Astrocyte (in vitro differentiated cells and primary cell): ENCODE measurements at regions not wholly inside any gene's neighbourhood (a gene's known extent, or its start where the extent isn't known, plus 50 kb on each side); places are given as distances from the start of the nearest gene placed in this dataset.
A peak's percentile ranks its signal among the peaks of the same experiment; 100 is the strongest.

Source experiments
- DNase-seq: peaks from one replicate; pipeline ENCODE4 v3.0.0-alpha.2; 2010; ENCODE audit warnings: low read depth
- FAIRE-seq: peaks from 2 replicates; lab custom pipeline; 2011; peaks lifted over from hg19 to GRCh38; lab: Jason Lieb, UNC
- H2AFZ ChIP-seq: 2 replicates; pipeline ENCODE4 v1.6.0; 2012; ENCODE audit warnings: low read depth, low read length, inconsistent platforms
- H3K27ac ChIP-seq: 2 replicates; pipeline ENCODE4 v1.5.1; 2011; ENCODE audit warnings: low read depth, low read length, inconsistent platforms
- H3K27me3 ChIP-seq: 2 replicates; pipeline ENCODE4 v1.6.0; 2011; ENCODE audit warnings: low read length, inconsistent platforms; ENCODE audit not compliant: insufficient read depth
- H3K36me3 ChIP-seq: 2 replicates; pipeline ENCODE4 v1.5.1; 2011; ENCODE audit warnings: low read length, inconsistent platforms; ENCODE audit not compliant: insufficient read depth
- H3K4me1 ChIP-seq: 2 replicates; pipeline ENCODE4 v1.5.1; 2011; ENCODE audit warnings: low read length, inconsistent platforms; ENCODE audit not compliant: insufficient read depth
- H3K4me2 ChIP-seq: 2 replicates; pipeline ENCODE4 v1.6.0; 2012; ENCODE audit warnings: low read length, inconsistent platforms
- H3K4me3 ChIP-seq: 2 replicates; pipeline ENCODE4 v1.5.1; 2011; ENCODE audit warnings: low read depth, mild to moderate bottlenecking, low read length, inconsistent platforms; ENCODE audit not compliant: insufficient read depth
- H3K79me2 ChIP-seq: 2 replicates; pipeline ENCODE4 v1.6.0; 2012; ENCODE audit warnings: mild to moderate bottlenecking, low read length, inconsistent platforms; ENCODE audit not compliant: insufficient read depth
- H3K9ac ChIP-seq: 2 replicates; pipeline ENCODE4 v1.6.0; 2012; ENCODE audit warnings: mild to moderate bottlenecking, low read length, inconsistent platforms
- H3K9me3 ChIP-seq: 2 replicates; pipeline ENCODE4 v1.5.1; 2012; ENCODE audit warnings: low read depth, mild to moderate bottlenecking, low read length, inconsistent platforms; ENCODE audit not compliant: insufficient read depth
- H4K20me1 ChIP-seq: 2 replicates; pipeline ENCODE4 v1.6.0; 2012; ENCODE audit warnings: low read length, inconsistent platforms; ENCODE audit not compliant: insufficient read depth
- H3K27ac Mint-ChIP-seq: one replicate; pipeline ENCODE4 v1.8.0; 2021; ENCODE audit warnings: mild to moderate bottlenecking, mixed read lengths; ENCODE audit not compliant: unreplicated experiment
- H3K27me3 Mint-ChIP-seq: one replicate; pipeline ENCODE4 v1.8.0; 2021; ENCODE audit warnings: low read depth, mixed read lengths; ENCODE audit not compliant: unreplicated experiment
- H3K36me3 Mint-ChIP-seq: one replicate; pipeline ENCODE4 v1.8.0; 2021; ENCODE audit warnings: low read depth, mixed read lengths; ENCODE audit not compliant: unreplicated experiment
- H3K4me1 Mint-ChIP-seq: one replicate; pipeline ENCODE4 v1.8.0; 2021; ENCODE audit warnings: low read depth, mixed read lengths; ENCODE audit not compliant: unreplicated experiment
- H3K4me3 Mint-ChIP-seq: one replicate; pipeline ENCODE4 v1.8.0; 2021; ENCODE audit warnings: mild to moderate bottlenecking, moderate library complexity, mixed read lengths; ENCODE audit not compliant: unreplicated experiment
- H3K9me3 Mint-ChIP-seq: one replicate; pipeline ENCODE4 v1.8.0; 2021; ENCODE audit warnings: mild to moderate bottlenecking, mixed read lengths; ENCODE audit not compliant: unreplicated experiment
- CTCF ChIP-seq: IDR thresholded peaks from 2 replicates; pipeline ENCODE4 v1.5.1; 2011; ENCODE audit warnings: low read depth, mild to moderate bottlenecking, inconsistent platforms, low read length, moderate library complexity; ENCODE audit not compliant: insufficient read depth
- EZH2 ChIP-seq: IDR thresholded peaks from 2 replicates; pipeline ENCODE4 v1.6.1; 2012; ENCODE audit warnings: mild to moderate bottlenecking, low read length, inconsistent platforms; ENCODE audit not compliant: insufficient read depth

- H3K4me2 ChIP-seq: no peak overlapping the region
- H3K9ac ChIP-seq: no peak overlapping the region
- DNase-seq (no peak), FAIRE-seq (no peak)
- no peaks in the 10 kb centered on the region for H3K27me3 ChIP-seq
- Mint-ChIP-seq H3K36me3 (no peaks in the 10 kb centered on the region), H3K4me1 (no peaks in the 10 kb centered on the region), H3K9me3 (no peaks in the 10 kb centered on the region), H3K27me3 (no peaks in the 10 kb centered on the region), H3K4me3 (no peak overlapping the region), H3K27ac (no peak overlapping the region)
- TF ChIP-seq EZH2 (no peak), CTCF (no peak)
- H3K9me3 ChIP-seq: no peaks in the 10 kb centered on the region
- H3K4me3 ChIP-seq: no peak overlapping the region
- H3K79me2 ChIP-seq: no peaks in the 10 kb centered on the region
- no peaks in the 10 kb centered on the region for H3K4me1 ChIP-seq
- H3K27ac ChIP-seq: no peak overlapping the region
- no peaks in the 10 kb centered on the region for H4K20me1 ChIP-seq
- no peaks in the 10 kb centered on the region for H3K36me3 ChIP-seq
- no peak overlapping the region for H2AFZ ChIP-seq
Observed at GRCh38 chr3:78023257-78023656, 983.4 kb downstream of the ROBO2 start.

GRCh38 chr3:78025916-78026315, 986.0 kb downstream of the ROBO2 start:
- FAIRE-seq (no peak), DNase-seq (no peak)
- Histone ChIP-seq H3K4me3 (no peak overlapping the region), H4K20me1 (no peaks in the 10 kb centered on the region), H3K4me1 (no peaks in the 10 kb centered on the region), H2AFZ (no peak overlapping the region), H3K79me2 (no peaks in the 10 kb centered on the region), H3K36me3 (no peaks in the 10 kb centered on the region), H3K27ac (no peak overlapping the region), H3K27me3 (no peaks in the 10 kb centered on the region), H3K9ac (no peak overlapping the region), H3K9me3 (no peaks in the 10 kb centered on the region), H3K4me2 (no peak overlapping the region)
- H3K36me3 Mint-ChIP-seq: no peaks in the 10 kb centered on the region
- no peaks in the 10 kb centered on the region for H3K9me3 Mint-ChIP-seq
- H3K4me1 Mint-ChIP-seq: no peaks in the 10 kb centered on the region
- H3K27ac Mint-ChIP-seq: no peak overlapping the region
- no peak for TF ChIP-seq CTCF
- no peak for TF ChIP-seq EZH2
- H3K27me3 Mint-ChIP-seq: no peaks in the 10 kb centered on the region
- no peak overlapping the region for H3K4me3 Mint-ChIP-seq

DNA sequence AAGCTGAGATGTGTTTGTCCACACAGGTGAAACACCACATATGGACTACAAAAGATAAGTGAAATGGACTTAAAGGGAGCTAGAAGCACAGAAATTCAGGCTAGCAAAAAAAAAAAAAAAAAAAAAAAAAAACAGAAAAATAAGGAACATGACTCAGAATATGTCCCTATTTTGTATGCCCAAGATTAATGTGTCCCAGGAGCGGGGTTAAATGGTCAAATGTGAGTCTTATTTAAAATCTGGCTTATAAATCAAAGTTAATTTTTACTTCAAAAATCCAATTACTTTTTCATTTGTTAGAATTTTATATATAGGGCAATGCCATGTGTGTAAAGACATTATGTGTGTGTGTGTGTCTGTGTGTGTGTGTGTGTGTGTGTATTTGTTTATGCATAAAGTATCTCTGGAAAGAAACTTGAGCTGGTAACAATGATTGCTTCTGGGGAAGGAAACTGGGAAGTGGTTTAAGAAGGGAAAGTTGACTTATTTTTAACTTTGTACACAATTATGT, 986.5 kb downstream of the ROBO2 start:
- no peak for TF ChIP-seq CTCF
- TF ChIP-seq EZH2: no peak
- Histone ChIP-seq H3K9me3 (no peaks in the 10 kb centered on the region), H3K4me3 (no peak overlapping the region), H3K9ac (no peak overlapping the region), H3K79me2 (no peaks in the 10 kb centered on the region), H3K4me1 (no peaks in the 10 kb centered on the region), H3K27me3 (no peaks in the 10 kb centered on the region), H3K36me3 (no peaks in the 10 kb centered on the region), H3K27ac (no peak overlapping the region), H3K4me2 (no peak overlapping the region), H4K20me1 (no peaks in the 10 kb centered on the region), H2AFZ (no peak overlapping the region)
- FAIRE-seq (no peak), DNase-seq (peak; percentile 9)
- H3K4me3 Mint-ChIP-seq: no peak overlapping the region
- no peaks in the 10 kb centered on the region for H3K36me3 Mint-ChIP-seq
- no peaks in the 10 kb centered on the region for H3K4me1 Mint-ChIP-seq
- no peak overlapping the region for H3K27ac Mint-ChIP-seq
- H3K9me3 Mint-ChIP-seq: no peaks in the 10 kb centered on the region
- no peaks in the 10 kb centered on the region for H3K27me3 Mint-ChIP-seq
